Fibroblast of lung (primary cell): ENCODE measurements at regions not wholly inside any gene's neighbourhood (a gene's known extent, or its start where the extent isn't known, plus 50 kb on each side); places are given as distances from the start of the nearest gene placed in this dataset.

Experiments used
- DNase-seq, 2 donors: peaks; one replicate each; pipeline versions ENCODE4 v3.0.0 to v3.0.0-alpha.2; 2010; ENCODE audit warnings: low read depth in 2 of 2
- H2AFZ ChIP-seq: 2 replicates; pipeline ENCODE4 v1.5.1; 2012; ENCODE audit warnings: low read length, control low read depth, inconsistent platforms
- H3K27ac ChIP-seq: 2 replicates; pipeline ENCODE4 v1.5.1; 2011; ENCODE audit warnings: low read length, control low read depth; ENCODE audit not compliant: insufficient read depth
- H3K27me3 ChIP-seq: 2 replicates; pipeline ENCODE4 v1.5.1; 2011; ENCODE audit warnings: mild to moderate bottlenecking, low read length; ENCODE audit not compliant: control insufficient read depth, insufficient read depth
- H3K36me3 ChIP-seq: 2 replicates; pipeline ENCODE4 v1.5.1; 2011; ENCODE audit warnings: low read length; ENCODE audit not compliant: control insufficient read depth, insufficient read depth
- H3K4me1 ChIP-seq: 2 replicates; pipeline ENCODE4 v1.5.1; 2011; ENCODE audit warnings: low read length; ENCODE audit not compliant: control insufficient read depth, insufficient read depth; ENCODE audit errors: extremely low read depth
- H3K4me2 ChIP-seq: 2 replicates; pipeline ENCODE4 v1.5.1; 2011; ENCODE audit warnings: low read length, control low read depth; ENCODE audit not compliant: insufficient read depth; ENCODE audit errors: extremely low read depth
- H3K4me3 ChIP-seq, 4 experiments: fragments of 200-600 bp in 1 of 4; sonication (generic) in 1 of 4; replicated peaks in 1 of 4; 2 replicates each; pipeline ENCODE4 v1.5.1; 2011 to 2016; ENCODE audit warnings: low read length in 4 of 4, low read depth in 3 of 4, mild to moderate bottlenecking in 3 of 4, control low read depth in 2 of 4, inconsistent platforms in 1 of 4, mixed read lengths in 1 of 4; ENCODE audit not compliant: insufficient read depth in 1 of 4; ENCODE audit errors: control extremely low read depth in 1 of 4
- H3K79me2 ChIP-seq: 2 replicates; pipeline ENCODE4 v1.5.1; 2012; ENCODE audit warnings: mild to moderate bottlenecking, low read length, inconsistent platforms; ENCODE audit not compliant: control insufficient read depth, insufficient read depth
- H3K9ac ChIP-seq: 2 replicates; pipeline ENCODE4 v1.5.1; 2011; ENCODE audit warnings: mild to moderate bottlenecking, low read length, control low read depth; ENCODE audit not compliant: insufficient read depth
- H3K9me3 ChIP-seq: 2 replicates; pipeline ENCODE4 v1.5.1; 2012; ENCODE audit warnings: low read depth, low read length; ENCODE audit not compliant: control insufficient read depth, insufficient read depth
- H4K20me1 ChIP-seq: 2 replicates; pipeline ENCODE4 v1.5.1; 2011; ENCODE audit warnings: low read length; ENCODE audit not compliant: control insufficient read depth, insufficient read depth; ENCODE audit errors: extremely low read depth
- EZH2 ChIP-seq: IDR thresholded peaks from 2 replicates; pipeline ENCODE4 v1.5.1; 2012; ENCODE audit warnings: low read length, control low read depth, mild to moderate bottlenecking; ENCODE audit errors: missing control alignments
- TF ChIP-seq, protein P1 (sequence below), 2 donors: IDR thresholded peaks in 1 of 2; conservative IDR thresholded peaks in 1 of 2; 1 replicate in 1 of 2; 2 replicates in 1 of 2; pipeline ENCODE4 v1.5.1; 2011 to 2012; ENCODE audit warnings: low read length in 2 of 2, control low read depth in 1 of 2, inconsistent platforms in 1 of 2, low read depth in 1 of 2, mild to moderate bottlenecking in 1 of 2

DNA sequence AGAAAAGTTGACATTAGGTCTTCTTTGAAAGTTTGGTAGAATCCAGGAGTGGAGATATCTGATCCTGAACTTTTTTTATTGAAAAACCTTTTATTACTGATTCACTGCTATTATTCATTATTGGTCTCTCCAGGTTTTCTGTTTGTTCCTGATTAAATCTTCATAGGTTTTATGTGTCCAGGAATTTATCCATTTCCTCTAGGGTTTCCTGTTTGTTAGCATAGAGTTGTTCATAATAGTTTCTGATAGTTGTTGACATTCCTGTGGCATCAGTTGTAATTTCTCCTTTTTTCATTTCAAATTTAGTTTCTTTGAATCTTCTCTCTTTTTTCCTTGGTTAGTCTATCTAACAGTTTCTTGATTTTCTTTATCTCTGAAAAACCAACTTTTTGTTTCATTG lies 370.3 kb downstream of the SLC6A15 start:
- TF ChIP-seq, protein P1, sequence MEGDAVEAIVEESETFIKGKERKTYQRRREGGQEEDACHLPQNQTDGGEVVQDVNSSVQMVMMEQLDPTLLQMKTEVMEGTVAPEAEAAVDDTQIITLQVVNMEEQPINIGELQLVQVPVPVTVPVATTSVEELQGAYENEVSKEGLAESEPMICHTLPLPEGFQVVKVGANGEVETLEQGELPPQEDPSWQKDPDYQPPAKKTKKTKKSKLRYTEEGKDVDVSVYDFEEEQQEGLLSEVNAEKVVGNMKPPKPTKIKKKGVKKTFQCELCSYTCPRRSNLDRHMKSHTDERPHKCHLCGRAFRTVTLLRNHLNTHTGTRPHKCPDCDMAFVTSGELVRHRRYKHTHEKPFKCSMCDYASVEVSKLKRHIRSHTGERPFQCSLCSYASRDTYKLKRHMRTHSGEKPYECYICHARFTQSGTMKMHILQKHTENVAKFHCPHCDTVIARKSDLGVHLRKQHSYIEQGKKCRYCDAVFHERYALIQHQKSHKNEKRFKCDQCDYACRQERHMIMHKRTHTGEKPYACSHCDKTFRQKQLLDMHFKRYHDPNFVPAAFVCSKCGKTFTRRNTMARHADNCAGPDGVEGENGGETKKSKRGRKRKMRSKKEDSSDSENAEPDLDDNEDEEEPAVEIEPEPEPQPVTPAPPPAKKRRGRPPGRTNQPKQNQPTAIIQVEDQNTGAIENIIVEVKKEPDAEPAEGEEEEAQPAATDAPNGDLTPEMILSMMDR (conservative IDR thresholded peaks at IDR 0.05 in 1 of 2, IDR thresholded peaks at IDR 0.05 in 1 of 2; ENCODE audit: low read depth in 1 of 2, low read length in 2 of 2), result no peak
- no peak for TF ChIP-seq EZH2
- no peak for DNase-seq
- Histone ChIP-seq H3K9me3 (no peaks in the 10 kb centered on the region), H3K27me3 (no peaks in the 10 kb centered on the region), H2AFZ (no peak overlapping the region), H3K4me1 (no peaks in the 10 kb centered on the region), H4K20me1 (no peaks in the 10 kb centered on the region), H3K4me3 (no peak overlapping the region), H3K27ac (no peak overlapping the region), H3K36me3 (no peaks in the 10 kb centered on the region), H3K79me2 (no peaks in the 10 kb centered on the region), H3K4me2 (no peak overlapping the region), H3K9ac (no peak overlapping the region)

DNA sequence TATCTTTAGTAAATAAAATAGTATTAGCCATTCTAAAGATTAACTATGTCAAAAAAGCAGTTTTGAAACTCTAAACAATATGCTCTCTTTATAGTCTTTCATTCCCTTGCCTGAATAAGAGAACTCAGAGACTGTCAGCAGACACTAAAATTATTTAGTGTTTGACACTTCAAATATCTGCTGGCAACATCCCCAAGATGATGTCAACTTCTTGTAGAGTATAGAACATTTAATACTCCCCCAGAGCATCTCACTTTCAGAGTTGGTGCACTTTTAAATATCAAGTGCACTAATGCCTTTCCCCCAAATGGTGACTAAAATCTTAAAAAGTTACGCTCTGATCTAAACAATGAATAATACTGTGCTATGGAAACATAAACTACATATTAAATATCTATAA lies 374.9 kb downstream of the SLC6A15 start:
- no peak for DNase-seq
- Histone ChIP-seq H3K9ac (no peak overlapping the region), H3K9me3 (no peaks in the 10 kb centered on the region), H3K4me1 (no peaks in the 10 kb centered on the region), H3K79me2 (no peaks in the 10 kb centered on the region), H4K20me1 (no peaks in the 10 kb centered on the region), H3K27me3 (no peaks in the 10 kb centered on the region), H2AFZ (no peak overlapping the region), H3K4me3 (no peak overlapping the region), H3K4me2 (no peak overlapping the region), H3K27ac (no peak overlapping the region), H3K36me3 (no peaks in the 10 kb centered on the region)
- TF ChIP-seq, protein P1 (conservative IDR thresholded peaks at IDR 0.05 in 1 of 2, IDR thresholded peaks at IDR 0.05 in 1 of 2; ENCODE audit: low read depth in 1 of 2, low read length in 2 of 2), result no peak
- no peak for TF ChIP-seq EZH2

DNA sequence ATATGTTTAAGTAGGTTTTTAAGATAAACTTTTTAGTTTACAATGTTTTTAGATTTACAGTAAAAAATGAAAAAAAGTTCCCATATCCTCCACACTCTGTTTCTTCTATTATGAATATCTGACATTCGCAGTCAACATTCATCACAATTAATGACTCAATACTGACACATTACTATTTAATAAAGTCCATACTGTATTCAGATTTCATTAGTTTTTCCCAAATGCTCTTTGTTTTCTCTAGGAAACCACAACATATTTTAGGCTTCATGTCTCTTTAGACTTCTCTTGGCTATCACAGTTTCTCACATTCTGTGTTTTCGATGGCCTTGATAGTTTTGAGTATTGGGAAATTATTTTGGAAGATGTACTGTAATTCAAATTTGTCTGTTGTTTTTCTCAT lies 399.8 kb downstream of the SLC6A15 start:
- no peak overlapping the region for H2AFZ ChIP-seq
- no peaks in the 10 kb centered on the region for H3K4me1 ChIP-seq
- no peak overlapping the region for H3K4me3 ChIP-seq
- H3K79me2 ChIP-seq, result no peaks in the 10 kb centered on the region
- H3K36me3 ChIP-seq, result no peaks in the 10 kb centered on the region
- H3K27ac ChIP-seq, result no peak overlapping the region
- H3K4me2 ChIP-seq, result no peak overlapping the region
- no peaks in the 10 kb centered on the region for H4K20me1 ChIP-seq
- TF ChIP-seq EZH2, result no peak
- TF ChIP-seq, protein P1 (conservative IDR thresholded peaks at IDR 0.05 in 1 of 2, IDR thresholded peaks at IDR 0.05 in 1 of 2; ENCODE audit: low read depth in 1 of 2, low read length in 2 of 2), result no peak
- DNase-seq, result peak; percentile 3 to 15
- no peak overlapping the region for H3K9ac ChIP-seq
- no peaks in the 10 kb centered on the region for H3K9me3 ChIP-seq
- no peaks in the 10 kb centered on the region for H3K27me3 ChIP-seq
